ENCODE measurements at regions not wholly inside any gene's neighbourhood (a gene's known extent, or its start where the extent isn't known, plus 50 kb on each side); places are given as distances from the start of the nearest gene placed in this dataset.

DNA sequence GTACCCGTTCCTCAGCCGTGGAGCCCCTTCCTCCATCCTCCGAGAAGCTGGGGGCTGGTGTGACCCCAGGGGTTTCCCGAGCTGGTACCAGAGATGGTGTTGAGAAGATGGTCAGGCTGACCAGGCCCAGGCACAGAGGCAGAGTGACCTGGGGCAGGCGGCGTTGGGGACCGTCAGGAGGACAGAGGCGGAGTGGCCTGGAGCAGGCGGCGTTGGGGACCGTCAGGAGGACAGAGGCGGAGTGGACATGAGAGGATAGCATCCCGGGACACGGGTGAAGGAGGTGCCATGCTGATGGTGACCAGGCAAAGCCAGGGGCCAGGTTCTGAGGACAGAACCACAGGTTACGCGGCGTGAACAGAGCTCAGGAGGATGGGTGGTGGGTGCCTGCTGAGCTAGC lies 75.9 kb upstream of the TTC34 start:
- H3K79me1 ChIP-seq (ENCODE audit: low read depth in 1 of 2, low read length in 2 of 2), result no peaks in the 10 kb centered on the region

More for the DNA sequence above, 75.9 kb upstream of the TTC34 start:
- TF ChIP-seq FOS (IDR thresholded peaks at IDR 0.05; ENCODE audit: low read depth, low read length), result no peak
- TF ChIP-seq BHLHE40 (IDR thresholded peaks at IDR 0.05; ENCODE audit: low read depth, low read length), result no peak
- TF ChIP-seq, protein P1, sequence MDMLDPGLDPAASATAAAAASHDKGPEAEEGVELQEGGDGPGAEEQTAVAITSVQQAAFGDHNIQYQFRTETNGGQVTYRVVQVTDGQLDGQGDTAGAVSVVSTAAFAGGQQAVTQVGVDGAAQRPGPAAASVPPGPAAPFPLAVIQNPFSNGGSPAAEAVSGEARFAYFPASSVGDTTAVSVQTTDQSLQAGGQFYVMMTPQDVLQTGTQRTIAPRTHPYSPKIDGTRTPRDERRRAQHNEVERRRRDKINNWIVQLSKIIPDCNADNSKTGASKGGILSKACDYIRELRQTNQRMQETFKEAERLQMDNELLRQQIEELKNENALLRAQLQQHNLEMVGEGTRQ (IDR thresholded peaks at IDR 0.05; ENCODE audit: low read depth, low read length), result no peak
- TF ChIP-seq CEBPB (IDR thresholded peaks at IDR 0.05; ENCODE audit: low read depth, low read length), result no peak
- no peak for TF ChIP-seq MAFK (IDR thresholded peaks at IDR 0.05; ENCODE audit: low read depth, low read length)
- no peak for TF ChIP-seq RFX5 (IDR thresholded peaks at IDR 0.05; ENCODE audit: low read depth, low read length)
- TF ChIP-seq MAZ (IDR thresholded peaks at IDR 0.05; ENCODE audit: borderline replicate concordance, low read depth, low read length), result no peak
- no peak for TF ChIP-seq RCOR1 (IDR thresholded peaks at IDR 0.05; ENCODE audit: insufficient replicate concordance, low read length)
- TF ChIP-seq NFE2L2 (IDR thresholded peaks at IDR 0.05; ENCODE audit: low read depth, low read length), result no peak
- TF ChIP-seq, protein P2, sequence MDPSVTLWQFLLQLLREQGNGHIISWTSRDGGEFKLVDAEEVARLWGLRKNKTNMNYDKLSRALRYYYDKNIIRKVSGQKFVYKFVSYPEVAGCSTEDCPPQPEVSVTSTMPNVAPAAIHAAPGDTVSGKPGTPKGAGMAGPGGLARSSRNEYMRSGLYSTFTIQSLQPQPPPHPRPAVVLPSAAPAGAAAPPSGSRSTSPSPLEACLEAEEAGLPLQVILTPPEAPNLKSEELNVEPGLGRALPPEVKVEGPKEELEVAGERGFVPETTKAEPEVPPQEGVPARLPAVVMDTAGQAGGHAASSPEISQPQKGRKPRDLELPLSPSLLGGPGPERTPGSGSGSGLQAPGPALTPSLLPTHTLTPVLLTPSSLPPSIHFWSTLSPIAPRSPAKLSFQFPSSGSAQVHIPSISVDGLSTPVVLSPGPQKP (IDR thresholded peaks at IDR 0.05; ENCODE audit: borderline replicate concordance, low read depth, low read length), result no peak
- no peak for TF ChIP-seq POLR2A (IDR thresholded peaks at IDR 0.05; ENCODE audit: low read depth, low read length)
- TF ChIP-seq SMC3 (IDR thresholded peaks at IDR 0.05; ENCODE audit: low read depth, low read length), result no peak
- no peak overlapping the region for H3K27ac ChIP-seq (ENCODE audit: insufficient read depth, low read length)
- no peaks in the 10 kb centered on the region for H3K36me3 ChIP-seq (ENCODE audit: control insufficient read depth, insufficient read depth, low read length)
- H3K23ac ChIP-seq (ENCODE audit: low read depth, low read length), result no peak overlapping the region
- no peak overlapping the region for H4K5ac ChIP-seq (ENCODE audit: low read depth, low read length)
- DNase-seq (no peak), ATAC-seq (ENCODE audit: low read depth) (no peak)
- H3K9me1 ChIP-seq (ENCODE audit: insufficient read depth, low read length), result no peaks in the 10 kb centered on the region
- H3K4ac ChIP-seq (ENCODE audit: low read depth, low read length), result no peak overlapping the region
- no peak overlapping the region for H2BK120ac ChIP-seq (ENCODE audit: low read depth, low read length)
- in situ Hi-C loops (cut with MboI; ENCODE audit: low sequenced_read_pairs) (no loop called here), dilution Hi-C loops (cut with HindIII; ENCODE audit: low sequenced_read_pairs, unreplicated experiment) (no loop called here), intact Hi-C loops (cut with micrococcal nuclease) (no loop called here)
- POLR2A ChIA-PET (ENCODE audit: unreplicated experiment), result no interaction called here
- H3K9ac ChIP-seq (ENCODE audit: low read depth, low read length), result no peak overlapping the region
- no TSS peak for BruUV-seq (replicated peaks)
- no peaks in the 10 kb centered on the region for H4K20me1 ChIP-seq (ENCODE audit: insufficient read depth, low read length)
- CTCF ChIA-PET, result no interaction called here
- H3K9me3 ChIP-seq (ENCODE audit: control insufficient read depth, insufficient read depth, low read length), result peaks cover 73% of the 10 kb centered on the region
- H3K4me3 ChIP-seq (ENCODE audit: insufficient read depth, low read depth, low read length), result no peak overlapping the region
- H2AK5ac ChIP-seq (ENCODE audit: low read depth, low read length), result no peak overlapping the region
- H2BK15ac ChIP-seq (ENCODE audit: low read depth, low read length), result no peak overlapping the region
- H4K91ac ChIP-seq (ENCODE audit: insufficient read depth, low read depth, low read length), result no peak overlapping the region
- H3K56ac ChIP-seq (ENCODE audit: extremely low read depth, insufficient read depth, low read length), result no peak overlapping the region
- WGBS, 2 experiments (ENCODE audit: extremely low coverage in 2 of 2, insufficient read length in 1 of 2), result 70% methylated on average over 10 of the region's 17 CpGs; no CpG with 5 or more reads in 1 of the 2 experiments
- H2BK5ac ChIP-seq (ENCODE audit: low read depth, low read length, poor library complexity, severe bottlenecking), result no peak overlapping the region
- H3K14ac ChIP-seq (replicated peaks; ENCODE audit: low read depth, low read length), result no peak overlapping the region
- H3K18ac ChIP-seq (ENCODE audit: low read depth, low read length), result no peak overlapping the region
- no peak overlapping the region for H4K8ac ChIP-seq (ENCODE audit: low read depth in 2 of 2, low read length in 2 of 2)
- H2AFZ ChIP-seq (replicated peaks; ENCODE audit: low read length, poor library complexity), result no peak overlapping the region
- H3K4me1 ChIP-seq (ENCODE audit: control insufficient read depth, insufficient read depth, low read length), result no peaks in the 10 kb centered on the region
- H2BK20ac ChIP-seq (ENCODE audit: low read depth, low read length), result no peak overlapping the region
- no peaks in the 10 kb centered on the region for H3K27me3 ChIP-seq (ENCODE audit: control insufficient read depth, insufficient read depth, low read length)
- H3K4me2 ChIP-seq (ENCODE audit: low read depth, low read length), result no peak overlapping the region
- no peak overlapping the region for H2AK9ac ChIP-seq (replicated peaks; ENCODE audit: low read depth, low read length, poor library complexity)

Measured in IMR-90 (cell line).